Bronchial epithelial cell (primary cell): ENCODE measurements at regions not wholly inside any gene's neighbourhood (a gene's known extent, or its start where the extent isn't known, plus 50 kb on each side); places are given as distances from the start of the nearest gene placed in this dataset.

Experiments
- DNase-seq: peaks from one replicate; pipeline ENCODE4 v3.0.0-alpha.2; 2010; ENCODE audit warnings: low read depth
- FAIRE-seq: peaks from 2 replicates; lab custom pipeline; 2011; peaks lifted over from hg19 to GRCh38; lab: Jason Lieb, UNC
- H3K27me3 ChIP-seq: 2 replicates; pipeline ENCODE4 v1.5.1; 2011; ENCODE audit warnings: low read length; ENCODE audit not compliant: control insufficient read depth, insufficient read depth
- H3K36me3 ChIP-seq: 2 replicates; pipeline ENCODE4 v1.5.1; 2011; ENCODE audit warnings: low read length; ENCODE audit not compliant: control insufficient read depth, insufficient read depth
- H3K4me3 ChIP-seq: 2 replicates; pipeline ENCODE4 v1.5.1; 2011; ENCODE audit warnings: mild to moderate bottlenecking, low read depth, low read length, control low read depth
- TF ChIP-seq, protein P1 (sequence below): IDR thresholded peaks from 2 replicates; pipeline ENCODE4 v1.5.1; 2011; ENCODE audit warnings: mild to moderate bottlenecking, moderate library complexity, low read length, control low read depth, inconsistent platforms; ENCODE audit not compliant: insufficient read depth, severe bottlenecking

DNA sequence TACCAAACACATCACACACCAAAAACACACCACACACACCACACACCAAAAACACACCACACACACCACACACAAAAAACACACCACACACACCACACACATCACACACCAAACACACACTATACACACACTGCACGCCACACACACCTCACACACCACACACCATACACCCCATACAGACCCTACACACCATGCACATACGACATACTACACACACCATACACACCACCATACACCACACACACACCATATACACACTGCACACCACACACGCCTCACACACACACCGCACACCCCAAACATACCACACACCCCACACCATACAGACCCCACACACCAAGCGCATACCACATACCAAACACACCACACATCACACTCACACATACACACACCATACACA, 226.9 kb upstream of the PKN2 start:
- no peaks in the 10 kb centered on the region for H3K27me3 ChIP-seq
- no peaks in the 10 kb centered on the region for H3K36me3 ChIP-seq
- peak; percentile 99 for FAIRE-seq
- DNase-seq = no peak
- TF ChIP-seq, protein P1, sequence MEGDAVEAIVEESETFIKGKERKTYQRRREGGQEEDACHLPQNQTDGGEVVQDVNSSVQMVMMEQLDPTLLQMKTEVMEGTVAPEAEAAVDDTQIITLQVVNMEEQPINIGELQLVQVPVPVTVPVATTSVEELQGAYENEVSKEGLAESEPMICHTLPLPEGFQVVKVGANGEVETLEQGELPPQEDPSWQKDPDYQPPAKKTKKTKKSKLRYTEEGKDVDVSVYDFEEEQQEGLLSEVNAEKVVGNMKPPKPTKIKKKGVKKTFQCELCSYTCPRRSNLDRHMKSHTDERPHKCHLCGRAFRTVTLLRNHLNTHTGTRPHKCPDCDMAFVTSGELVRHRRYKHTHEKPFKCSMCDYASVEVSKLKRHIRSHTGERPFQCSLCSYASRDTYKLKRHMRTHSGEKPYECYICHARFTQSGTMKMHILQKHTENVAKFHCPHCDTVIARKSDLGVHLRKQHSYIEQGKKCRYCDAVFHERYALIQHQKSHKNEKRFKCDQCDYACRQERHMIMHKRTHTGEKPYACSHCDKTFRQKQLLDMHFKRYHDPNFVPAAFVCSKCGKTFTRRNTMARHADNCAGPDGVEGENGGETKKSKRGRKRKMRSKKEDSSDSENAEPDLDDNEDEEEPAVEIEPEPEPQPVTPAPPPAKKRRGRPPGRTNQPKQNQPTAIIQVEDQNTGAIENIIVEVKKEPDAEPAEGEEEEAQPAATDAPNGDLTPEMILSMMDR = no peak
- H3K4me3 ChIP-seq = no peak overlapping the region

DNA sequence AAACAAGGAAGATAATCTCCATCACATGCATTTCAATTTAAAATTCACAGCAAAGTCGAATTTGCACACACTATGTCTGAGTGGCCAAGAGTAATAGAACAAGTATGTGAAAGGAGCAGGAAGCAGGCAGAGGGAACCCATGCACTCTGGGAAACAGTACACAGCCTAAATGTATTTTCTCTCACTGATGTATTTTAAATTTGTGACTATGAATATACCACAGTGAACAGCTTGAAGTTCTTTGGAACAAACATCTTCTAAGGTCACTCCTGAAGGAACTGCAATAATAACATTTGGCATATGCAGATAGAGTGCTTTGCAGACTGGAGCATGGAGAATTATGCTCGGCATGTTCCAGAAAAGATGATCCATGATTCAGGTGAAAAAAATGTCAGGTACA, 223.1 kb upstream of the PKN2 start:
- no peak for FAIRE-seq
- TF ChIP-seq, protein P1 = no peak
- DNase-seq = no peak
- Histone ChIP-seq H3K36me3 (no peaks in the 10 kb centered on the region), H3K27me3 (no peaks in the 10 kb centered on the region), H3K4me3 (no peak overlapping the region)

DNA sequence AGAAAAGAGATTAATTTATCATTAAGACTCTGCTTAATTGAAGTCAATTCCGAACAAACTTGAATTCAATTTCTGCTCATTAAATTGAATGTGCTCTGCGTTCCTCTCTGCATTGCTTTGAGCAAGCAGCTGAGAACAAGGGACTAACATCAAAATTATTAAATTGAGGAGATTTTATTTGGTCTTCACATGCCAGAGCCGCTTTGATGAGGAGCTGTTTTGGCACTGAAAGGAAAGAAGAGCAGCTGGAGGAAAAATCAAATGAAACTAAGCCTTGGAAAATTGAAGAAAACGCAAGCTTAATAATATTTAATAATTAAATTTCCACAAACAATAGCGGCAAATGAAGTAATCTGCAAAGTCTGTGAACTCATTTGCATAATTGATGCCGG, 222.0 kb upstream of the PKN2 start:
- FAIRE-seq = no peak
- Histone ChIP-seq H3K4me3 (no peak overlapping the region), H3K36me3 (no peaks in the 10 kb centered on the region), H3K27me3 (no peaks in the 10 kb centered on the region)
- TF ChIP-seq, protein P1 = no peak
- DNase-seq = no peak

DNA sequence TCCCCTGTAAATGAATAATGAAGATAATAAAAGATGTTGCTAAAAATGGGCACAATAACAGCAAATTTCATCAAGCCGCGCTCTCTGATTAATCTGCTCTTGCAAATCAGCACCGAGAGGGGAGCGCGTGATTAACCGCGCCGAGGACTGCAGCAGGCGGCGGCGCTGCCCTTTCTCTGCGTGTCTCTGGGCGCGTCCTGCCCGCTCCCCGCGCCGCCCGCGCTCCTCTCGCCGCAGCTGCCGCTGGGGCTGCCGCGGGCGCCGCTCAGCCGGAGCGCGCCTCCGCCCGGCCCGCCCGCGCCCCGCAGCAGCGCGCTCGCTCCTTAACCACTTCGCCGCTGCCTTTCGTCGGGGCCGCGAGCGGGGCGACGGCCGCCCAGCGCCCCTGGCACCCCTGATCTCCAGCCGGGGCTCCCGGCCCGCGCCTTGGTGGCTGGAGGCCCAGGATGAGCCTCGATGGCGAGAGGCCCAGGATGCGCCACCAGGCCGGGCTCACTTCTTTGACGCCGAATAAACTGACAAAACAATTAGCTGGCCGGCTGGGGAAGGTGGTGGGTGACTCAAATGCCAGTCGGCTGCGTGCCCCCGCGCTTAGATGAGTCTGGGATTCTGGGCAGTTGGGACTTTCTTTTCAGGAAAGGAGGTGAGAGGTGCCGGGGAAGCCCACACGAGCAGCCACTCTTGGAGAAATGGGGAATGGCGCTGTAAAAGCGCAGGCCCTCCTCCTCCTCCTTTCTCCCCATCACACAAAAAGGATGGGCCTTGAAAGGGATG, 221.4 kb upstream of the PKN2 start:
- DNase-seq (peak; percentile 6), FAIRE-seq (no peak)
- no peaks in the 10 kb centered on the region for H3K27me3 ChIP-seq
- peak overlapping the region; percentile 20 for H3K4me3 ChIP-seq
- no peaks in the 10 kb centered on the region for H3K36me3 ChIP-seq
- TF ChIP-seq, protein P1 = no peak

DNA sequence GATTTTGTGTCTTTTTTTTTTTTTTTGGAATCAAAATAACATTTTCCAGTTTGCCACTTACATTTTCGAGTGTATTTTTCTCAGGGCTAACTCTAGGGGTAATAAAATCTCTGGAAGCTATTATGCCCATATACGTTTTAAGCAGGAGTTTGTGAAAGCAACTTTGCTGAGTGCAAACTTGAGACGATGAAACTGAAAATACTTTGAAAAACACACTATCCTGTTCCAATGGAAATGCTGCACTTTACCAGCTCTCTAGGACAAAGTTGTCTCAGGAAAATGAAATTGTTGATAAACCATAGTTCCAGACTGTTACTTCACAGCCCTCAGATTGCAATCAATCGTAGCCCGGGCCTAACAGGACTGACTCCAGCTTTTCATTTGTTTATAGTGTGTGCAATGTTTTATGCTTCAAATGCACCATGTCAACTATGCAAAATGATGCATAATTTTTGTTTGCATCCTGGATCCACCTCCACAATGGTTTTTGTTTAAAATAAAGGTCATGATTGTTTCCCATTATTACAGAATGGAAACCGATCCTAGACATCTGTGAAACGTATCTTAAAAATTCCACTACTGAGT, 220.6 kb upstream of the PKN2 start:
- no peaks in the 10 kb centered on the region for H3K36me3 ChIP-seq
- H3K27me3 ChIP-seq = no peaks in the 10 kb centered on the region
- TF ChIP-seq, protein P1 = no peak
- DNase-seq (no peak), FAIRE-seq (no peak)
- H3K4me3 ChIP-seq = no peak overlapping the region

DNA sequence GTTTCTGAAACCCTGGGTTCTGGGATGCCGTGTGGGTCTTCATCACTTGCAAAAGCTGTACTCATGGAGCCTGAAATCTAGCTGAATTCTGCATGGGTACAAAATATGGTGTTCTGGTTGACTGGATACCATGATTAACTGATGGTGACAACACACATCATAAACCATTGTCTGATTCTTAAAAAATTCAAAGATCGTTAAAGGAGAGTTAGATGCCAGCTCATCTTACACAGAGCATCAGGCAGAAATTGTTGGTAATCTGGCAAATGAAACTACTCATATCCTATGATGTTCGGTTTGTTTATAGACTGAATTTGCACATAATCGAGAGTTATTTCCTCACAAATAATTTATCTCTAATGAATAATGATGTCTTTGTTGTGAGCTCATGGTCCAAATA, 218.1 kb upstream of the PKN2 start:
- H3K4me3 ChIP-seq = no peak overlapping the region
- FAIRE-seq = no peak

More for the DNA sequence above, 218.1 kb upstream of the PKN2 start:
- H3K36me3 ChIP-seq = no peaks in the 10 kb centered on the region
- no peaks in the 10 kb centered on the region for H3K27me3 ChIP-seq
- TF ChIP-seq, protein P1 = no peak
- no peak for DNase-seq
